Skin epidermis (tissue), 12 donors: ENCODE measurements at regions not wholly inside any gene's neighbourhood (a gene's known extent, or its start where the extent isn't known, plus 50 kb on each side); places are given as distances from the start of the nearest gene placed in this dataset.

Source experiments
- H3K27ac ChIP-seq, 21 experiments: fragments of 200-600 bp; sonication (generic) in 11 of 21; one replicate each; pipeline ENCODE4 v1.5.0; 2020; ENCODE audit warnings: mild to moderate bottlenecking in 3 of 21, inconsistent platforms in 2 of 21, moderate library complexity in 2 of 21
- H3K4me3 ChIP-seq, 7 experiments: fragments of 200-600 bp; sonication (generic) in 2 of 7; one replicate each; pipeline ENCODE4 v1.5.0; 2020; ENCODE audit warnings: inconsistent platforms in 2 of 7, mild to moderate bottlenecking in 2 of 7, moderate library complexity in 1 of 7

- no peak overlapping the region for H3K4me3 ChIP-seq
- H3K27ac ChIP-seq: no peak overlapping the region
Measured at GRCh38 chr11:119919656-119920055, 190.7 kb upstream of the NECTIN1 start.

GRCh38 chr11:119918347-119918746 is 189.3 kb upstream of the NECTIN1 start:
- Histone ChIP-seq H3K4me3 (no peak overlapping the region), H3K27ac (no peak overlapping the region)

- Histone ChIP-seq H3K4me3 (no peak overlapping the region), H3K27ac (no peak overlapping the region)
Measured at GRCh38 chr11:119916568-119916967, 187.6 kb upstream of the NECTIN1 start.

GRCh38 chr11:119912229-119912628 is 183.2 kb upstream of the NECTIN1 start:
- no peak overlapping the region for H3K27ac ChIP-seq
- no peak overlapping the region for H3K4me3 ChIP-seq

- H3K27ac ChIP-seq: no peak overlapping the region
Measured at GRCh38 chr11:119910650-119911049, 181.7 kb upstream of the NECTIN1 start.

GRCh38 chr11:119910051-119910450 is 181.1 kb upstream of the NECTIN1 start:
- no peak overlapping the region for H3K27ac ChIP-seq
- H3K4me3 ChIP-seq: no peak overlapping the region

More at GRCh38 chr11:119910650-119911049, 181.7 kb upstream of the NECTIN1 start:
- no peak overlapping the region for H3K4me3 ChIP-seq

GRCh38 chr11:119909495-119909894 is 180.5 kb upstream of the NECTIN1 start:
- Histone ChIP-seq H3K27ac (no peak overlapping the region), H3K4me3 (no peak overlapping the region)

- H3K27ac ChIP-seq: no peak overlapping the region
- no peak overlapping the region for H3K4me3 ChIP-seq
Measured at GRCh38 chr11:119909077-119909476, 180.1 kb upstream of the NECTIN1 start.

GRCh38 chr11:119908573-119908904 is 179.5 kb upstream of the NECTIN1 start:
- H3K27ac ChIP-seq: peak overlapping the region in 1 of 21 experiments; percentile 26
- no peak overlapping the region for H3K4me3 ChIP-seq

- H3K27ac ChIP-seq: peak overlapping the region in 1 of 21 experiments; percentile 57
- no peak overlapping the region for H3K4me3 ChIP-seq
Measured at GRCh38 chr11:119907878-119908572, 179.0 kb upstream of the NECTIN1 start.

- no peak overlapping the region for H3K4me3 ChIP-seq
- H3K27ac ChIP-seq: peak overlapping the region in 4 of 21 experiments; percentile 8 to 69 (median 44)
Measured at GRCh38 chr11:119907122-119907851, 178.3 kb upstream of the NECTIN1 start.

- no peak overlapping the region for H3K27ac ChIP-seq
- no peak overlapping the region for H3K4me3 ChIP-seq
Measured at GRCh38 chr11:119906376-119906775, 177.4 kb upstream of the NECTIN1 start.

GRCh38 chr11:119905162-119905561 is 176.2 kb upstream of the NECTIN1 start:
- no peak overlapping the region for H3K4me3 ChIP-seq
- H3K27ac ChIP-seq: no peak overlapping the region

- Histone ChIP-seq H3K27ac (no peak overlapping the region), H3K4me3 (no peak overlapping the region)
Measured at GRCh38 chr11:119904531-119905035, 175.6 kb upstream of the NECTIN1 start.

- H3K27ac ChIP-seq: no peak overlapping the region
Measured at GRCh38 chr11:119903821-119904220, 174.8 kb upstream of the NECTIN1 start.

GRCh38 chr11:119903389-119903788 is 174.4 kb upstream of the NECTIN1 start:
- no peak overlapping the region for H3K27ac ChIP-seq
- H3K4me3 ChIP-seq: no peak overlapping the region

More at GRCh38 chr11:119903821-119904220, 174.8 kb upstream of the NECTIN1 start:
- H3K4me3 ChIP-seq: no peak overlapping the region

- Histone ChIP-seq H3K4me3 (no peak overlapping the region), H3K27ac (no peak overlapping the region)
Measured at GRCh38 chr11:119902656-119903231, 173.7 kb upstream of the NECTIN1 start.

GRCh38 chr11:119901657-119902577 is 172.9 kb upstream of the NECTIN1 start:
- Histone ChIP-seq H3K27ac (no peak overlapping the region), H3K4me3 (no peak overlapping the region)

- Histone ChIP-seq H3K27ac (no peak overlapping the region), H3K4me3 (no peak overlapping the region)
Measured at GRCh38 chr11:119899997-119900396, 171.0 kb upstream of the NECTIN1 start.

GRCh38 chr11:119897576-119897975 is 168.6 kb upstream of the NECTIN1 start:
- Histone ChIP-seq H3K4me3 (no peak overlapping the region), H3K27ac (no peak overlapping the region)
